Activated T-cell treated with anti-CD3 and anti-CD28 coated beads, Interleukin-2, amount 50 U/mL, for 24 hours (primary cell): ENCODE measurements at regions not wholly inside any gene's neighbourhood (a gene's known extent, or its start where the extent isn't known, plus 50 kb on each side); places are given as distances from the start of the nearest gene placed in this dataset.

ENCODE experiments used
- DNase-seq: peaks from one replicate; pipeline ENCODE4 v3.0.0-alpha.2; 2020
- H3K27ac Mint-ChIP-seq: 2 replicates; pipeline ENCODE4 v1.8.0; 2020; ENCODE audit warnings: mild to moderate bottlenecking, mixed read lengths
- H3K27me3 Mint-ChIP-seq: 2 replicates; pipeline ENCODE4 v1.8.0; 2020; ENCODE audit warnings: mixed read lengths
- H3K36me3 Mint-ChIP-seq: 2 replicates; pipeline ENCODE4 v1.8.0; 2020; ENCODE audit warnings: low read depth, mixed read lengths
- H3K4me1 Mint-ChIP-seq: 2 replicates; pipeline ENCODE4 v1.8.0; 2020; ENCODE audit warnings: low read depth, mixed read lengths
- H3K4me3 Mint-ChIP-seq: 2 replicates; pipeline ENCODE4 v1.8.0; 2020; ENCODE audit warnings: mild to moderate bottlenecking, moderate library complexity, mixed read lengths
- H3K9me3 Mint-ChIP-seq: 2 replicates; pipeline ENCODE4 v1.8.0; 2020; ENCODE audit warnings: mixed read lengths

DNA sequence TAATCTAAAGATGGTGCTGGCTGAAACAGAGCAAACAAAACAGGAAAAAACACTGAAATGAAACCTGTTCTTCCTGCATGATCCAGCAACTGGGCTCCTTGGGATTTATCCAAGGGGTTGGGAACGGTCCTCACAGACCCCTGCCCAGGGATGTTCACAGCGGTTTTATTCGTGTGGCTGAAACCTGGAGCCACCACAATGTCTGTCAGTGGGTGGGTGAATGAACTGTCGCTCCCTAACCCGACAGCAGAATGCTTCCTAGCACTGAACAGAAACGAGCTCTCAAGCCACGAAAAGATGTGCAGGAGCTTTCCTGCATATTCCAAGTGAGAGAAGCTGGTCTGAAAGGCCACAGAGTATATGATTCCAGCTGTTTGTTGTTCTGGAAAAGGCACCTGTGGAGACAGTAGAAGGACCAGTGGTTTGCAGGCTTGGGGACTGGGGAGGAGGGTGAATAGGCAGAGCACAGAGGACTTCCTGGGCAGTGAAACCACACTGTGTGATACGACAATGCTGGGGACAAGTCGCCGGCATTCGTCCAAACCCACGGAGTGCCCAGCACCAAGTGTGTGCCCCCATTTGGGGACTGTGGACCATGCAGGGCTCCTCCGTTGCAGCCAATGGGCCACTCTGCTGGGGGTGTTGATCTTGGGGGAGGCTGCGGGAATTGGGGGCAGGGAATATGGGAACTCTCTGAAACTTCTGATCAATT lies 73.9 kb downstream of the TEX29 start:
- H3K36me3 Mint-ChIP-seq = no peaks in the 10 kb centered on the region
- H3K27ac Mint-ChIP-seq = no peak overlapping the region
- H3K27me3 Mint-ChIP-seq = no peaks in the 10 kb centered on the region
- no peak for DNase-seq
- no peaks in the 10 kb centered on the region for H3K9me3 Mint-ChIP-seq
- peaks cover 4% of the 10 kb centered on the region for H3K4me1 Mint-ChIP-seq
- H3K4me3 Mint-ChIP-seq = no peak overlapping the region

- H3K36me3 Mint-ChIP-seq = no peaks in the 10 kb centered on the region
- no peak overlapping the region for H3K4me3 Mint-ChIP-seq
- no peaks in the 10 kb centered on the region for H3K4me1 Mint-ChIP-seq
- no peaks in the 10 kb centered on the region for H3K9me3 Mint-ChIP-seq
- H3K27me3 Mint-ChIP-seq = no peaks in the 10 kb centered on the region
- peak; percentile 8 for DNase-seq
- no peak overlapping the region for H3K27ac Mint-ChIP-seq
Observed at GRCh38 chr13:111395511-111396393, 75.3 kb downstream of the TEX29 start.

- Mint-ChIP-seq H3K27me3 (no peaks in the 10 kb centered on the region), H3K4me3 (no peak overlapping the region), H3K9me3 (no peaks in the 10 kb centered on the region), H3K4me1 (no peaks in the 10 kb centered on the region), H3K27ac (no peak overlapping the region), H3K36me3 (no peaks in the 10 kb centered on the region)
- DNase-seq = peak; percentile 9
Observed at GRCh38 chr13:111396457-111396856, 76.0 kb downstream of the TEX29 start.

DNA sequence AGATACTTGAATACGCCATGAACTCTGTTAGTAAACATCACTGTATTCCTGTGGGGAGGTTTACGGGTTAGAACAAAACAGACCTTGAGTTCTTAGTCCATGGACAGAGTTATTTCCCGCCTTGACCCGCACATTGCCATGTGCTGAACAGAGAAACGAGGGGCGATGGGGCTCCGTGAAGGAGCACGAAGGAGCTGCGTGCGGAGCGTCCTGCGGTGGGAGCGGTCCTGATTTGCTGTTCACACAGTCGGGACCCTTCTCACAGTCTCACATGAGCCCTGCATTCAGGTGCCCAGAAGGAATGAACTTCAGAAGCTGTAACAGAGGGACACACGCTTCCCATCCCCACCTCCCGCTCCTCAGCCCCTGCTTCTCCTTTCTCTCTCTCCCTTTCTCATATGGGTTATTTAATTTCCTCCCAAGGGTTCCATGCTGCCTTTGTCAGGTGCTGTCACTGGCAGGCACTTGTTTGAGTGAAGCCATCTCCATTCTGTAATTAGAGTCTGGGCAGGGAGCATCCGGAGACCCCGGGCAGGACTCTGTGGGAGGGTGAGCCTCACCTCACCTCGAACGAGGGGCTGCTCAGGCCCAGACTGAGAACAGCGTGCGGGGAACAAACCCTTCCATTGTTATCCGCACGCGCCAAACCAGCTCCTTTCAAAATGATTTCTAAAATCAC lies 76.9 kb downstream of the TEX29 start:
- no peaks in the 10 kb centered on the region for H3K27me3 Mint-ChIP-seq
- DNase-seq = peak; percentile 0
- H3K27ac Mint-ChIP-seq = no peak overlapping the region
- H3K4me1 Mint-ChIP-seq = no peaks in the 10 kb centered on the region
- no peaks in the 10 kb centered on the region for H3K9me3 Mint-ChIP-seq
- H3K4me3 Mint-ChIP-seq = no peak overlapping the region
- no peaks in the 10 kb centered on the region for H3K36me3 Mint-ChIP-seq

DNA sequence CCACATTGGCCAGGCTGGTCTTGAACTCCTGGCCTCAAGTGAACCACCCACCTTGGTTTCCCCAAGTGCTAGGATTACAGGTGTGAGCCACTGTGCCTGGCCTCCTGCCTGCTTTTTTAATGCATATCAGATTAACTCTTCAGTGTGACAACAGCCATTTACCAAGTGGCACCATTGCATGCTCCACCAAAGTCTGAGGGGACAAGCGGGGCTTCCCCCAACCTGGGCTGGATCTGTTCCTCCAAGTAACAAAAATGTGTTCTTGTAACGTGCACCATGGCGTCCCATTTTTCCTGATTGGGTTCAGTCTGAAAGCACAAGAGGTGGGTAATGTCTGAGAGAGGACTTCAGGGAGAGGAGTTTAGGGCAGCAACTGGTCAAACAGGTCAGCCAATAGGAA lies 77.8 kb downstream of the TEX29 start:
- no peak overlapping the region for H3K4me3 Mint-ChIP-seq
- no peak overlapping the region for H3K27ac Mint-ChIP-seq
- H3K4me1 Mint-ChIP-seq = no peaks in the 10 kb centered on the region
- no peaks in the 10 kb centered on the region for H3K27me3 Mint-ChIP-seq
- no peaks in the 10 kb centered on the region for H3K9me3 Mint-ChIP-seq
- peak; percentile 14 for DNase-seq
- no peaks in the 10 kb centered on the region for H3K36me3 Mint-ChIP-seq

GRCh38 chr13:111398715-111399299 lies 78.4 kb downstream of the TEX29 start:
- no peaks in the 10 kb centered on the region for H3K4me1 Mint-ChIP-seq
- H3K27me3 Mint-ChIP-seq = no peaks in the 10 kb centered on the region

DNA sequence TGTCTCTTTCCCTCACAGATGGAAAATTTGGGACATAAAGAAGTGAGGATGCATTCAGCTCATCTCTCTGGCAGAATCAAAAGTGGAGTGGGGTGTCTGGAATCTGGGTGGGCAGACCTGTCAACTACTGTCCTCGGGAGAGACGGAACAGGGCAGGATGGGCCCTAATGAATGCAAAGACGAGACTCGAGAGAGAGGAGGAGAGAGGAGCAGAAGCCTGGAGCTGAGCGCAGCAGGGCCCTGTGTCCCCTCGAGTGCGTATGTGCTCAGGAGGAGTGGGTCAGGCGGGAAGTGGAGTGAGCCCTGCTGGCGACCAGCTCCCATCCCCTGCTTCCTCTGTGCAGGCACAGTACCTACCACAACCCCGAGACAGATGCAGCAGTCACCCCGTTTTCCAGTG lies 78.9 kb downstream of the TEX29 start:
- Mint-ChIP-seq H3K36me3 (no peaks in the 10 kb centered on the region), H3K9me3 (no peaks in the 10 kb centered on the region), H3K4me3 (no peak overlapping the region), H3K27me3 (no peaks in the 10 kb centered on the region), H3K27ac (no peak overlapping the region), H3K4me1 (no peaks in the 10 kb centered on the region)
- DNase-seq = peak; percentile 1

More at GRCh38 chr13:111398715-111399299, 78.4 kb downstream of the TEX29 start:
- DNase-seq = no peak
- Mint-ChIP-seq H3K4me3 (no peak overlapping the region), H3K36me3 (no peaks in the 10 kb centered on the region), H3K27ac (no peak overlapping the region), H3K9me3 (no peaks in the 10 kb centered on the region)

DNA sequence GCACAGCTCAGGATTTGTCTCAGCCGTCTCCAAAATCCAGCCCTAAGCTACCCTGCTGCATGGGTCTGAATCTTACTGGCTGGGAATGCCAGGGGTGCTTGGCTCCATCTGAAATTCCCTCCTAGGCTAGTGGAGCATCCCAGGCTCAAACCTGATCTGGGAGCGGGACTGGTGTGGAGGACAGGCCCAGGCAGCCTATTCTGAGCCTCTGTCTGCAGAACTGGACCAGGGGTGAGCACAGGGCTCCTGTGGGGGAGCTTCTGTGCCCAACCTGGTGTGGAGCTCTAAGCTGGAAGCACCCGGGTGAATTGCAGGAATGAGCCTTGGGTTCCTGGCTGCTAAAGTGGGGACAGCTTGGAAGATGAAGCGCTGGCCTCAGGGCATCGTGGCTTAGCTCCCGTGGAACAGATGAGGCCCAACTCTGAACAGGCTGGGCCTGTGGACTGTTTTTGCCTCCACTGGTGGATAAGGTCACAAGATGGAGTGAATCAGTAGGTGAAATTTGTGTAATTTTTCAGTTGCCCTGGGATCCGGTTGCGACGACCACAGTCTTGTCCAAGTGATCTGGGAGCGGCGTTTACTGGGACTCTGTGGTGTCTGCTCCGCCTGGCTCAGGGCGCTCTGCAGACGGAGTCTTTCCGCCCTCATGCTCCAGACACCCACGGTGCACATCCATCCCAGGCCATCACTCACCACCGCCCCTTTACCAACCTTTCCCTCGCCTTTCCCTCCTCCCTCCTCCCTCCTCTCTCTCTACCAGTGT lies 79.5 kb downstream of the TEX29 start:
- H3K4me3 Mint-ChIP-seq = no peak overlapping the region
- DNase-seq = peak; percentile 3
- no peak overlapping the region for H3K27ac Mint-ChIP-seq
- no peaks in the 10 kb centered on the region for H3K36me3 Mint-ChIP-seq
- no peaks in the 10 kb centered on the region for H3K27me3 Mint-ChIP-seq
- no peaks in the 10 kb centered on the region for H3K4me1 Mint-ChIP-seq
- H3K9me3 Mint-ChIP-seq = no peaks in the 10 kb centered on the region

- H3K27me3 Mint-ChIP-seq = no peaks in the 10 kb centered on the region
- no peak overlapping the region for H3K4me3 Mint-ChIP-seq
- no peaks in the 10 kb centered on the region for H3K4me1 Mint-ChIP-seq
- no peaks in the 10 kb centered on the region for H3K36me3 Mint-ChIP-seq
- DNase-seq = no peak
- H3K9me3 Mint-ChIP-seq = no peaks in the 10 kb centered on the region
- H3K27ac Mint-ChIP-seq = no peak overlapping the region
Observed at GRCh38 chr13:111401151-111401550, 80.7 kb downstream of the TEX29 start.

DNA sequence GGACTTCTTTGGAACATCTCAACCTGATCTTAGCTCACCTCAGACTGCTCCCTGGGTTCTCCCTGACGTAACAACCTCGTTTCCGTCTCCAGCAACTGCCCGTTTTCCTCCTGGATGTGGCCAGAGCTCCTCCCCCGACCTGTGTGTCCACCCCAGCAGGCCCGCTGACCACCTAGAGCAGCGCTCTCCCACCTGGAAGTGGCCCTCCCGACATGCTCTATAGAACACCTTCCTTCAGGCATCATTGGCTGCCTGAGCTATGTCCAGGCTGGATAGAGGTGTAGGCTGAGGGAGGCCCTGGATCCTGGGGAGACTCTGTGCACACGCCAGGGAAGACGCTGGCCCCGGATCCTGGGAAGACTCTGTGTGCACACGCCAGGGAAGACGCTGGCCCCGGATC lies 81.3 kb downstream of the TEX29 start:
- no peaks in the 10 kb centered on the region for H3K27me3 Mint-ChIP-seq

GRCh38 chr13:111402441-111402840 lies 82.0 kb downstream of the TEX29 start:
- no peaks in the 10 kb centered on the region for H3K36me3 Mint-ChIP-seq
- no peak overlapping the region for H3K4me3 Mint-ChIP-seq
- DNase-seq = no peak
- H3K27me3 Mint-ChIP-seq = no peaks in the 10 kb centered on the region
- H3K4me1 Mint-ChIP-seq = no peaks in the 10 kb centered on the region
- H3K27ac Mint-ChIP-seq = no peak overlapping the region
- H3K9me3 Mint-ChIP-seq = no peaks in the 10 kb centered on the region

More for the DNA sequence above, 81.3 kb downstream of the TEX29 start:
- no peaks in the 10 kb centered on the region for H3K4me1 Mint-ChIP-seq
- no peaks in the 10 kb centered on the region for H3K36me3 Mint-ChIP-seq
- no peak for DNase-seq
- H3K4me3 Mint-ChIP-seq = no peak overlapping the region
- H3K27ac Mint-ChIP-seq = no peak overlapping the region
- no peaks in the 10 kb centered on the region for H3K9me3 Mint-ChIP-seq

GRCh38 chr13:111403266-111403665 lies 82.8 kb downstream of the TEX29 start:
- Mint-ChIP-seq H3K27me3 (no peaks in the 10 kb centered on the region), H3K4me1 (no peaks in the 10 kb centered on the region), H3K4me3 (no peak overlapping the region), H3K27ac (no peak overlapping the region), H3K9me3 (no peaks in the 10 kb centered on the region), H3K36me3 (no peaks in the 10 kb centered on the region)
- no peak for DNase-seq

GRCh38 chr13:111404746-111405145 lies 84.3 kb downstream of the TEX29 start:
- Mint-ChIP-seq H3K4me1 (no peaks in the 10 kb centered on the region), H3K4me3 (no peak overlapping the region), H3K36me3 (no peaks in the 10 kb centered on the region), H3K27me3 (no peaks in the 10 kb centered on the region), H3K9me3 (no peaks in the 10 kb centered on the region), H3K27ac (no peak overlapping the region)
- no peak for DNase-seq

- Mint-ChIP-seq H3K9me3 (no peaks in the 10 kb centered on the region), H3K4me3 (no peak overlapping the region), H3K27me3 (peaks cover 3% of the 10 kb centered on the region), H3K27ac (no peak overlapping the region), H3K4me1 (no peaks in the 10 kb centered on the region), H3K36me3 (no peaks in the 10 kb centered on the region)
- DNase-seq = no peak
Observed at GRCh38 chr13:111406636-111407035, 86.2 kb downstream of the TEX29 start.
